Body of pancreas (tissue), 4 donors: ENCODE measurements at regions not wholly inside any gene's neighbourhood (a gene's known extent, or its start where the extent isn't known, plus 50 kb on each side); places are given as distances from the start of the nearest gene placed in this dataset.

Experiments used
- POLR2A ChIP-seq, 3 donors: fragments of 450-650 bp; IDR thresholded peaks; one replicate each; pipeline ENCODE4 v1.6.1; 2016; ENCODE audit warnings: antibody characterized with exemption in 3 of 3, mild to moderate bottlenecking in 2 of 3
- TF ChIP-seq, protein P1 (sequence below), 7 experiments: fragments of 450-650 bp in 4 of 7; fragments of 200-600 bp in 3 of 7; sonication (generic) in 3 of 7; IDR thresholded peaks; one replicate each; pipeline ENCODE4 v1.5.1; 2016 to 2019; ENCODE audit warnings: antibody characterized with exemption in 7 of 7

DNA sequence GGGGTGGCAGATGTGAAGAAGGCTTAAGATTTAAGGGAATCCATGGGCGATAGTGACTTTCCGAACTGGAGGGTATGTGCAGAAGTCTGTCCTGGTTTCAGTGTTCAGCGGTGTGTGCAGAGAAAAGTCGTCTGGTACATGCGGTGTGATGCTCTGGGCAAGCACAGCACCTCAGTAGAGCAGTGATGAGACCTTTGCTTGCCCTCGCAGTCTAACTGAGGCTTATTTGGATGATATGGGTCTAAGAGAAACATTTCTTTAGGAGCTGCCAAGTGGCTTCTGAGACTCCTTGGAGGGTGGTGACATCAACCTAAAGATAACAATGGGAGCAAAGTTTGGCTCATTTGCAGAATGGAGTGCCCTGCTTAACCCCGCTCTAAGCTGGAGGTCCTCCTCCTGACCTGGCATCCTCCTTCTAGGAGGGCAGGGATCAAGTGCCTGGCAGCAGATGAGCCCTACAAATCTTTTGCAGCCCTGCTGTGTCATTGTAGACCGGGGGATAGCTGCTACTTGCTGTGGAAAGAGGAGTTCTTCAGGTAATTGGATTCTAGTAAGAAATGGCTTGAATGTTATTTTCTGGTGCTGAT, 228.1 kb upstream of the AZI2 start:
- TF ChIP-seq, protein P1, sequence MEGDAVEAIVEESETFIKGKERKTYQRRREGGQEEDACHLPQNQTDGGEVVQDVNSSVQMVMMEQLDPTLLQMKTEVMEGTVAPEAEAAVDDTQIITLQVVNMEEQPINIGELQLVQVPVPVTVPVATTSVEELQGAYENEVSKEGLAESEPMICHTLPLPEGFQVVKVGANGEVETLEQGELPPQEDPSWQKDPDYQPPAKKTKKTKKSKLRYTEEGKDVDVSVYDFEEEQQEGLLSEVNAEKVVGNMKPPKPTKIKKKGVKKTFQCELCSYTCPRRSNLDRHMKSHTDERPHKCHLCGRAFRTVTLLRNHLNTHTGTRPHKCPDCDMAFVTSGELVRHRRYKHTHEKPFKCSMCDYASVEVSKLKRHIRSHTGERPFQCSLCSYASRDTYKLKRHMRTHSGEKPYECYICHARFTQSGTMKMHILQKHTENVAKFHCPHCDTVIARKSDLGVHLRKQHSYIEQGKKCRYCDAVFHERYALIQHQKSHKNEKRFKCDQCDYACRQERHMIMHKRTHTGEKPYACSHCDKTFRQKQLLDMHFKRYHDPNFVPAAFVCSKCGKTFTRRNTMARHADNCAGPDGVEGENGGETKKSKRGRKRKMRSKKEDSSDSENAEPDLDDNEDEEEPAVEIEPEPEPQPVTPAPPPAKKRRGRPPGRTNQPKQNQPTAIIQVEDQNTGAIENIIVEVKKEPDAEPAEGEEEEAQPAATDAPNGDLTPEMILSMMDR (IDR thresholded peaks at IDR 0.05), result no peak
- TF ChIP-seq POLR2A (IDR thresholded peaks at IDR 0.05), result no peak
